GM23248 (cell line): ENCODE measurements at regions not wholly inside any gene's neighbourhood (a gene's known extent, or its start where the extent isn't known, plus 50 kb on each side); places are given as distances from the start of the nearest gene placed in this dataset.

ENCODE experiments used
- DNase-seq: peaks from one replicate; pipeline ENCODE4 v3.0.0-alpha.2; 2015
- H2AFZ ChIP-seq: fragments of 200-600 bp; sonication (generic); 2 replicates; pipeline ENCODE4 v1.6.1; 2016; ENCODE audit warnings: antibody characterized with exemption
- H3F3A ChIP-seq: fragments of 200-600 bp; sonication (generic); 2 replicates; pipeline ENCODE4 v1.6.1; 2016; ENCODE audit warnings: mild to moderate bottlenecking, antibody characterized with exemption, mixed run types; ENCODE audit not compliant: insufficient read depth
- H3K27ac ChIP-seq: fragments of 200-600 bp; sonication (generic); 2 replicates; pipeline ENCODE4 v1.5.1; 2016; ENCODE audit warnings: mild to moderate bottlenecking
- H3K27me3 ChIP-seq: fragments of 200-600 bp; sonication (generic); replicated peaks from 2 replicates; pipeline ENCODE4 v1.6.1; 2016; ENCODE audit warnings: mild to moderate bottlenecking; ENCODE audit not compliant: insufficient read depth
- H3K36me3 ChIP-seq: fragments of 200-600 bp; sonication (generic); 2 replicates; pipeline ENCODE4 v1.6.1; 2016; ENCODE audit warnings: low read depth, mild to moderate bottlenecking
- H3K4me1 ChIP-seq: fragments of 200-600 bp; sonication (generic); 2 replicates; pipeline ENCODE4 v1.6.1; 2016; ENCODE audit warnings: mild to moderate bottlenecking; ENCODE audit not compliant: insufficient read depth
- H3K4me2 ChIP-seq: fragments of 200-600 bp; sonication (generic); one replicate; pipeline ENCODE4 v1.6.1; 2016; ENCODE audit warnings: mild to moderate bottlenecking; ENCODE audit not compliant: unreplicated experiment
- H3K4me3 ChIP-seq: fragments of 200-600 bp; sonication (generic); 2 replicates; pipeline ENCODE4 v1.5.1; 2016; ENCODE audit warnings: mild to moderate bottlenecking
- H3K79me2 ChIP-seq: fragments of 200-600 bp; sonication (generic); 2 replicates; pipeline ENCODE4 v1.6.1; 2016; ENCODE audit warnings: mild to moderate bottlenecking; ENCODE audit not compliant: insufficient read depth
- H3K9ac ChIP-seq: fragments of 200-600 bp; sonication (generic); 2 replicates; pipeline ENCODE4 v1.6.1; 2016; ENCODE audit warnings: mild to moderate bottlenecking
- H3K9me2 ChIP-seq: fragments of 200-600 bp; sonication (generic); 2 replicates; pipeline ENCODE4 v1.6.1; 2016; ENCODE audit warnings: mixed run types, mild to moderate bottlenecking, moderate library complexity; ENCODE audit not compliant: insufficient read depth
- H3K9me3 ChIP-seq: fragments of 200-600 bp; sonication (generic); one replicate; pipeline ENCODE4 v1.6.1; 2017; ENCODE audit warnings: low read depth
- H4K20me1 ChIP-seq: fragments of 200-600 bp; sonication (generic); 2 replicates; pipeline ENCODE4 v1.6.0; 2016; ENCODE audit not compliant: insufficient read depth
- EZH2 ChIP-seq: fragments of 200-600 bp; sonication (generic); IDR thresholded peaks from 2 replicates; pipeline ENCODE4 v1.6.1; 2018; ENCODE audit warnings: antibody characterized with exemption, mild to moderate bottlenecking; ENCODE audit not compliant: insufficient read depth, poor library complexity, severe bottlenecking
- EZH2phosphoT487 ChIP-seq: fragments of 200-600 bp; sonication (generic); IDR thresholded peaks from 2 replicates; pipeline ENCODE4 v1.6.1; 2018; ENCODE audit warnings: antibody characterized with exemption, moderate library complexity, mild to moderate bottlenecking, low read depth; ENCODE audit not compliant: insufficient read depth
- WGBS, 2 experiments: methylation state at CpG; one replicate each; pipeline ENCODE4 v1.1.6; 2015 to 2017; ENCODE audit warnings: low lambda C conversion rate in 2 of 2, low coverage in 1 of 2; ENCODE audit errors: missing lambda C conversion rate in 2 of 2; 5-methylcytosine and 5-hydroxymethylcytosine counted together
- in situ Hi-C: fragments of 300-500 bp; cut with MboI; formaldehyde crosslinking; loops from 2 replicates; pipeline ENCODE4 v1.15.0; 2020

- in situ Hi-C loops = no loop called here
- DNase-seq = no peak
- H3K4me3 ChIP-seq = no peak overlapping the region
- no peaks in the 10 kb centered on the region for H3K27me3 ChIP-seq
- no peaks in the 10 kb centered on the region for H3K79me2 ChIP-seq
- no peaks in the 10 kb centered on the region for H3K4me1 ChIP-seq
- peaks cover 4% of the 10 kb centered on the region; the same call in 1 of the 2 replicates for H3K9me2 ChIP-seq
- H3K9me3 ChIP-seq = no peaks in the 10 kb centered on the region
- H3K27ac ChIP-seq = no peak overlapping the region
- WGBS, 2 experiments = 36 to 52% methylated on average over 1 of the region's 1 CpG
- no peaks in the 10 kb centered on the region for H3F3A ChIP-seq
- H3K36me3 ChIP-seq = no peaks in the 10 kb centered on the region
- TF ChIP-seq EZH2 = no peak
- TF ChIP-seq EZH2phosphoT487 = no peak
- no peak overlapping the region for H3K4me2 ChIP-seq
- no peaks in the 10 kb centered on the region for H4K20me1 ChIP-seq
- no peak overlapping the region for H3K9ac ChIP-seq
- H2AFZ ChIP-seq = no peak overlapping the region
Observed at GRCh38 chr11:96781082-96781481, 391.3 kb downstream of the JRKL start.

- no peaks in the 10 kb centered on the region for H3K36me3 ChIP-seq
- H3K9me2 ChIP-seq = peaks cover 4% of the 10 kb centered on the region; the same call in 1 of the 2 replicates
- no peaks in the 10 kb centered on the region for H3F3A ChIP-seq
- no peak for DNase-seq
- no peak overlapping the region for H2AFZ ChIP-seq
- 54 to 66% methylated on average over 2 of the region's 2 CpGs for WGBS, 2 experiments
- in situ Hi-C loops = no loop called here
- H3K79me2 ChIP-seq = no peaks in the 10 kb centered on the region
- H3K4me1 ChIP-seq = no peaks in the 10 kb centered on the region
- H3K27ac ChIP-seq = no peak overlapping the region
- no peaks in the 10 kb centered on the region for H3K9me3 ChIP-seq
- H4K20me1 ChIP-seq = no peaks in the 10 kb centered on the region
- no peaks in the 10 kb centered on the region for H3K27me3 ChIP-seq
- no peak overlapping the region for H3K9ac ChIP-seq
- no peak overlapping the region for H3K4me2 ChIP-seq
- H3K4me3 ChIP-seq = no peak overlapping the region
- TF ChIP-seq EZH2 = no peak
- no peak for TF ChIP-seq EZH2phosphoT487
Observed at GRCh38 chr11:96782632-96783031, 392.8 kb downstream of the JRKL start.

GRCh38 chr11:96783311-96783710 lies 393.5 kb downstream of the JRKL start:
- no peaks in the 10 kb centered on the region for H3K27me3 ChIP-seq
- no peak overlapping the region for H3K4me3 ChIP-seq
- in situ Hi-C loops = no loop called here
- 8 to 17% methylated on average over 3 of the region's 3 CpGs for WGBS, 2 experiments
- H3K79me2 ChIP-seq = no peaks in the 10 kb centered on the region
- no peak overlapping the region for H3K9ac ChIP-seq
- H4K20me1 ChIP-seq = no peaks in the 10 kb centered on the region
- no peak overlapping the region for H3K27ac ChIP-seq
- no peaks in the 10 kb centered on the region for H3K36me3 ChIP-seq
- no peak overlapping the region for H3K4me2 ChIP-seq
- H3K4me1 ChIP-seq = no peaks in the 10 kb centered on the region
- DNase-seq = no peak
- peaks cover 4% of the 10 kb centered on the region; the same call in 1 of the 2 replicates for H3K9me2 ChIP-seq
- no peaks in the 10 kb centered on the region for H3F3A ChIP-seq
- no peaks in the 10 kb centered on the region for H3K9me3 ChIP-seq
- no peak overlapping the region for H2AFZ ChIP-seq
- TF ChIP-seq EZH2phosphoT487 (no peak), EZH2 (no peak)

- H2AFZ ChIP-seq = no peak overlapping the region
- no peaks in the 10 kb centered on the region for H3K36me3 ChIP-seq
- 66 to 67% methylated on average over 4 of the region's 4 CpGs for WGBS, 2 experiments
- no peaks in the 10 kb centered on the region for H4K20me1 ChIP-seq
- no peak overlapping the region for H3K9ac ChIP-seq
- H3K4me3 ChIP-seq = no peak overlapping the region
- no peaks in the 10 kb centered on the region for H3K4me1 ChIP-seq
- no peaks in the 10 kb centered on the region for H3K9me3 ChIP-seq
- no peak for TF ChIP-seq EZH2
- TF ChIP-seq EZH2phosphoT487 = no peak
- no peak for DNase-seq
- H3K9me2 ChIP-seq = no peaks in the 10 kb centered on the region
- in situ Hi-C loops = no loop called here
- no peaks in the 10 kb centered on the region for H3K27me3 ChIP-seq
- H3K4me2 ChIP-seq = no peak overlapping the region
- no peaks in the 10 kb centered on the region for H3F3A ChIP-seq
- no peak overlapping the region for H3K27ac ChIP-seq
- no peaks in the 10 kb centered on the region for H3K79me2 ChIP-seq
Observed at GRCh38 chr11:96785073-96785472, 395.3 kb downstream of the JRKL start.

- 83 to 89% methylated on average over 2 of the region's 2 CpGs for WGBS, 2 experiments
- peak; percentile 2 for DNase-seq
- no peaks in the 10 kb centered on the region for H3F3A ChIP-seq
- in situ Hi-C loops = no loop called here
- H3K9ac ChIP-seq = no peak overlapping the region
- no peak overlapping the region for H3K27ac ChIP-seq
- TF ChIP-seq EZH2 (no peak), EZH2phosphoT487 (no peak)
- no peak overlapping the region for H2AFZ ChIP-seq
- no peaks in the 10 kb centered on the region for H3K36me3 ChIP-seq
- no peaks in the 10 kb centered on the region for H3K9me3 ChIP-seq
- H3K27me3 ChIP-seq = no peaks in the 10 kb centered on the region
- no peaks in the 10 kb centered on the region for H3K9me2 ChIP-seq
- H3K4me3 ChIP-seq = no peak overlapping the region
- no peaks in the 10 kb centered on the region for H3K79me2 ChIP-seq
- no peaks in the 10 kb centered on the region for H3K4me1 ChIP-seq
- H4K20me1 ChIP-seq = no peaks in the 10 kb centered on the region
- no peak overlapping the region for H3K4me2 ChIP-seq
Observed at GRCh38 chr11:96794152-96794551, 404.3 kb downstream of the JRKL start.
